KMS-11 (cell line): ENCODE measurements at regions not wholly inside any gene's neighbourhood (a gene's known extent, or its start where the extent isn't known, plus 50 kb on each side); places are given as distances from the start of the nearest gene placed in this dataset.

Source experiments
- H2AFZ ChIP-seq: fragments of 200-600 bp; sonication (generic); 2 replicates; pipeline ENCODE4 v1.6.1; 2016; ENCODE audit warnings: antibody characterized with exemption, mixed run types, low read depth
- H3K27ac ChIP-seq: fragments of 200-600 bp; sonication (generic); 2 replicates; pipeline ENCODE4 v1.6.1; 2016; ENCODE audit warnings: mild to moderate bottlenecking, mixed run types
- H3K27me3 ChIP-seq: fragments of 200-600 bp; sonication (generic); 2 replicates; pipeline ENCODE4 v1.6.1; 2017; ENCODE audit warnings: mild to moderate bottlenecking, low read depth, mixed run types, moderate library complexity; ENCODE audit not compliant: insufficient read depth
- H3K36me3 ChIP-seq: fragments of 200-600 bp; sonication (generic); 2 replicates; pipeline ENCODE4 v1.6.1; 2017; ENCODE audit warnings: mild to moderate bottlenecking, mixed run types; ENCODE audit not compliant: insufficient read depth
- H3K4me1 ChIP-seq: fragments of 200-600 bp; sonication (generic); 2 replicates; pipeline ENCODE4 v1.6.1; 2016; ENCODE audit warnings: mild to moderate bottlenecking, low read depth, mixed run types; ENCODE audit not compliant: poor library complexity, severe bottlenecking
- H3K4me2 ChIP-seq: fragments of 200-600 bp; sonication (generic); 2 replicates; pipeline ENCODE4 v1.7.0; 2016; ENCODE audit warnings: mild to moderate bottlenecking, mixed run types
- H3K4me3 ChIP-seq: fragments of 200-600 bp; sonication (generic); IDR thresholded peaks from 2 replicates; pipeline ENCODE4 v1.6.1; 2017; ENCODE audit warnings: low read depth, low read length, mixed read lengths; ENCODE audit not compliant: insufficient read depth
- H3K79me2 ChIP-seq: fragments of 200-600 bp; sonication (generic); 2 replicates; pipeline ENCODE4 v1.6.1; 2016; ENCODE audit warnings: low read depth, mixed run types; ENCODE audit not compliant: insufficient read depth
- H3K9ac ChIP-seq: fragments of 200-600 bp; sonication (generic); 2 replicates; pipeline ENCODE4 v1.6.1; 2016; ENCODE audit warnings: mild to moderate bottlenecking, mixed run types
- H4K20me1 ChIP-seq: fragments of 200-600 bp; sonication (generic); 2 replicates; pipeline ENCODE4 v1.6.1; 2016; ENCODE audit warnings: mild to moderate bottlenecking, mixed run types; ENCODE audit not compliant: insufficient read depth
- TF ChIP-seq, protein P1 (sequence below): fragments of 200-600 bp; sonication (generic); conservative IDR thresholded peaks from 2 replicates; pipeline ENCODE4 v1.6.1; 2017; ENCODE audit warnings: low read depth, mild to moderate bottlenecking, antibody characterized with exemption, low read length, moderate library complexity, mixed read lengths

DNA sequence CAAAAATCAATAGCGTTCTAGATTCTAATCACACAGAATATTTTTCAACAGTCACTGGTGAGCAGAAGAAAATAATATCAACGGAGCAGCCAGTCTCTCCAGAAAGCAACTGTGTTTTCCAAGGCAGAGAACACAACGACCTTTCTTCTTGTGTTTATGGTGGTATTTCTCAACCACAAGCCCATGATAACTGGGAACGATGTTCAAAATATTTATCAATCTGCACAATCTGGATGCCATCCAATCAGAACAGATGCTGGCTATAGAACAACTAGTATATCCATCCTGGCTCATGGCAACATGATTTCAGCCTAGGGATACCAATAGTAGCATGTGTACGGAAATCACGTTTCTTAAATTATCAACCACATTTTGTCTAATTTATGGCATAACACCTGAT lies 162.7 kb upstream of the RUNX1 start:
- TF ChIP-seq, protein P1, sequence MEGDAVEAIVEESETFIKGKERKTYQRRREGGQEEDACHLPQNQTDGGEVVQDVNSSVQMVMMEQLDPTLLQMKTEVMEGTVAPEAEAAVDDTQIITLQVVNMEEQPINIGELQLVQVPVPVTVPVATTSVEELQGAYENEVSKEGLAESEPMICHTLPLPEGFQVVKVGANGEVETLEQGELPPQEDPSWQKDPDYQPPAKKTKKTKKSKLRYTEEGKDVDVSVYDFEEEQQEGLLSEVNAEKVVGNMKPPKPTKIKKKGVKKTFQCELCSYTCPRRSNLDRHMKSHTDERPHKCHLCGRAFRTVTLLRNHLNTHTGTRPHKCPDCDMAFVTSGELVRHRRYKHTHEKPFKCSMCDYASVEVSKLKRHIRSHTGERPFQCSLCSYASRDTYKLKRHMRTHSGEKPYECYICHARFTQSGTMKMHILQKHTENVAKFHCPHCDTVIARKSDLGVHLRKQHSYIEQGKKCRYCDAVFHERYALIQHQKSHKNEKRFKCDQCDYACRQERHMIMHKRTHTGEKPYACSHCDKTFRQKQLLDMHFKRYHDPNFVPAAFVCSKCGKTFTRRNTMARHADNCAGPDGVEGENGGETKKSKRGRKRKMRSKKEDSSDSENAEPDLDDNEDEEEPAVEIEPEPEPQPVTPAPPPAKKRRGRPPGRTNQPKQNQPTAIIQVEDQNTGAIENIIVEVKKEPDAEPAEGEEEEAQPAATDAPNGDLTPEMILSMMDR = no peak
- no peaks in the 10 kb centered on the region for H3K27me3 ChIP-seq
- H3K9ac ChIP-seq = no peak overlapping the region
- H3K27ac ChIP-seq = no peak overlapping the region
- no peaks in the 10 kb centered on the region for H3K4me1 ChIP-seq
- no peak overlapping the region for H2AFZ ChIP-seq
- H3K79me2 ChIP-seq = no peaks in the 10 kb centered on the region
- H3K4me3 ChIP-seq = no peak overlapping the region
- no peaks in the 10 kb centered on the region for H4K20me1 ChIP-seq
- H3K36me3 ChIP-seq = no peaks in the 10 kb centered on the region
- H3K4me2 ChIP-seq = no peak overlapping the region

DNA sequence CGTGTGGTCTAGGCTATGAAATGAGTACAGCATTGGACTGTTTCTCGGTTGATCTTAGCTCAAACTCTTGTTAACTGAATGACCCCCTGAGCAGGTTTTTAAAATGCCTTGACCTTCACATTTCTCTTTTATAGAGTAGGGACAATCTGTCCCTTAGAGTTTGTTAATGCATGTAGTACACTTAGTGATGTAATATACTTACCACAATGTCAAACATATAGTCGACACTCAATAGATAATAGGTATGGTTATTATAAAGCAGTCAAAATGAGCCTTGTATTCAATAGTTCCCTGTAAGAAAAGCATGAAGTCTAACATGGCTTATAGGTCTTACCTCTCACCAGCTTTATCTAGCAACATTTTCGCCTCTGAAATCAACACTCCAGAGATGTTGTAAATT lies 161.0 kb upstream of the RUNX1 start:
- Histone ChIP-seq H3K79me2 (no peaks in the 10 kb centered on the region), H3K27ac (no peak overlapping the region), H3K9ac (no peak overlapping the region), H3K4me2 (no peak overlapping the region), H3K36me3 (no peaks in the 10 kb centered on the region), H4K20me1 (no peaks in the 10 kb centered on the region), H3K27me3 (no peaks in the 10 kb centered on the region), H3K4me3 (no peak overlapping the region), H3K4me1 (no peaks in the 10 kb centered on the region), H2AFZ (no peak overlapping the region)
- TF ChIP-seq, protein P1 = no peak

DNA sequence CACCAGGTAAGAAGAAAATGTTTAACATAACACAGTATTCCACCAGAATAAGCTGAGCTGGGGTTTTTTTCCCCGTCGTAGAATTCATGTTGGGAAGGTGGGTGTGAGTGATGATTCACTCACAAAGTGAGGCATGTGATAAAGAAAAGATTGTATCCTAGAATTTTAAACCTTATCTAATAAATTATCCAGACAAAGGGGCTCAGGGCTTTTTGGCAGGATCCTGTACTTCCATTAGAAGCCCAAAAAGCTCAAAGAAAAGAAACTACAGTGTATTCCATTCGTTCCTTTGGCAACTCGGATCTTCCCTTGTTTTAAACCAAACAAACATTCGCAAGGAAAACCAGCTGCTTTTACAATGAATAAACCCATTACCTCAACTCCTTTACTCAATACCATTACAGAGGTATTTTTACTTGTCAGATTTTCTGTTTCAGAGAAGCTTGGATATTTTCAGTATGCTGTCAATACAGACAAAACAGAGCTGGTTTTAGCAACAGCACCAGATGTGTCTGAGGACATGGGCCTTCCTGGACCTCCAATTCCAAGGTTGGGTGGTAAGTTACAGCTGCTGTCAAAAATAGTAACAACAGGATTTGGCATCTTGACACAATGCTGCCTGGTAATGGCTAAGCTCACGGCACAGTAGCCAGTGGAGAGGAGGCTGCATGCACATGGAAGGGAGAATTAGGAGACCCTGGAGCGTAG lies 159.9 kb upstream of the RUNX1 start:
- H3K79me2 ChIP-seq = no peaks in the 10 kb centered on the region
- no peak overlapping the region for H2AFZ ChIP-seq
- H4K20me1 ChIP-seq = no peaks in the 10 kb centered on the region
- H3K4me2 ChIP-seq = no peak overlapping the region
- no peak overlapping the region for H3K27ac ChIP-seq
- no peak overlapping the region for H3K9ac ChIP-seq
- no peaks in the 10 kb centered on the region for H3K27me3 ChIP-seq
- no peaks in the 10 kb centered on the region for H3K36me3 ChIP-seq
- TF ChIP-seq, protein P1 = no peak
- no peaks in the 10 kb centered on the region for H3K4me1 ChIP-seq
- H3K4me3 ChIP-seq = no peak overlapping the region

DNA sequence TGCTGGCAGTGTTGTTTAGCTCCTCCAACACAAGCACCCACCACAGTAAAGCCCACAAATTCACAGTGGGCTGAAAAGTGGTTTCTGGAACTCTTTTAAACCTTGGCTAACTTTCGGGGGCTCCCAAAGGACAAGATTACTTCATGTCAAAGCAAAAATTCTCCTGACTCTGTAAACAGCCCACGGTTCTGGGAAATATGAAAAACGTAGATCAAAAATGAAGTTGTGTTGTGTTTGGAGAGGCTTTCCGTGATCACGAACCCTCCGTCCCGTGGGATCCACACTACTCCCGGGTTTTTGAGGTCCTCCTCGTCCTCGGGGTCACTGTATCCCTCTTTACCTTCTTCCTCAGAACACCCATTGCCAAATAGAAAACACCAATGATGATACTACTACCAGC lies 159.0 kb upstream of the RUNX1 start:
- Histone ChIP-seq H3K4me2 (no peak overlapping the region), H3K27ac (no peak overlapping the region), H3K36me3 (no peaks in the 10 kb centered on the region), H2AFZ (no peak overlapping the region), H3K4me1 (no peaks in the 10 kb centered on the region), H3K9ac (no peak overlapping the region), H3K4me3 (no peak overlapping the region), H3K79me2 (no peaks in the 10 kb centered on the region), H3K27me3 (no peaks in the 10 kb centered on the region), H4K20me1 (no peaks in the 10 kb centered on the region)
- TF ChIP-seq, protein P1 = no peak
